ENCODE measurements at regions not wholly inside any gene's neighbourhood (a gene's known extent, or its start where the extent isn't known, plus 50 kb on each side); places are given as distances from the start of the nearest gene placed in this dataset.

DNA sequence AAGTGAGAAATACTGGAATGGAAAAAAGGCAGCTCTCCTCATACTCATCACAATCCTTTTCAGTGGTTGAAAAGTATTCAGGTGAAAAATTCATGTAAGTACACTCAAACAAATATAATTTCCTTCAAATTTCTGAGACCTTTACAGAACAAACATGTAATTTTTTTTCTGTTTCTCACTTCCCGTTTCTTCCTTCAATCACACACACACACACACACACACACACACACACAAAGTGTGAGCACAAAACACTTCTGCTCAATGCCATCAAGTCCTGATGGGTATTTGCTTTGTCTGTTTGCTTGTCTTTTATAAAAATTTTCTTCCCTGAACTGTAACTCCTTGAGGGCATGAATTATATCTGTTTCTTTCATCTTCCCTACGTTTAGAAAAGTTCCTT, 110.6 kb downstream of the LIG4 start:
- TF ChIP-seq, protein P1, sequence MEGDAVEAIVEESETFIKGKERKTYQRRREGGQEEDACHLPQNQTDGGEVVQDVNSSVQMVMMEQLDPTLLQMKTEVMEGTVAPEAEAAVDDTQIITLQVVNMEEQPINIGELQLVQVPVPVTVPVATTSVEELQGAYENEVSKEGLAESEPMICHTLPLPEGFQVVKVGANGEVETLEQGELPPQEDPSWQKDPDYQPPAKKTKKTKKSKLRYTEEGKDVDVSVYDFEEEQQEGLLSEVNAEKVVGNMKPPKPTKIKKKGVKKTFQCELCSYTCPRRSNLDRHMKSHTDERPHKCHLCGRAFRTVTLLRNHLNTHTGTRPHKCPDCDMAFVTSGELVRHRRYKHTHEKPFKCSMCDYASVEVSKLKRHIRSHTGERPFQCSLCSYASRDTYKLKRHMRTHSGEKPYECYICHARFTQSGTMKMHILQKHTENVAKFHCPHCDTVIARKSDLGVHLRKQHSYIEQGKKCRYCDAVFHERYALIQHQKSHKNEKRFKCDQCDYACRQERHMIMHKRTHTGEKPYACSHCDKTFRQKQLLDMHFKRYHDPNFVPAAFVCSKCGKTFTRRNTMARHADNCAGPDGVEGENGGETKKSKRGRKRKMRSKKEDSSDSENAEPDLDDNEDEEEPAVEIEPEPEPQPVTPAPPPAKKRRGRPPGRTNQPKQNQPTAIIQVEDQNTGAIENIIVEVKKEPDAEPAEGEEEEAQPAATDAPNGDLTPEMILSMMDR (IDR thresholded peaks at IDR 0.05) = no peak
- TF ChIP-seq POLR2A (IDR thresholded peaks at IDR 0.05) = no peak
